ENCODE measurements at regions not wholly inside any gene's neighbourhood (a gene's known extent, or its start where the extent isn't known, plus 50 kb on each side); places are given as distances from the start of the nearest gene placed in this dataset.
"Not testable (repeated sequence)": the region's sequence is repeated elsewhere in the genome, so short reads cannot be mapped to it uniquely, and the experiment has no call there.

DNA sequence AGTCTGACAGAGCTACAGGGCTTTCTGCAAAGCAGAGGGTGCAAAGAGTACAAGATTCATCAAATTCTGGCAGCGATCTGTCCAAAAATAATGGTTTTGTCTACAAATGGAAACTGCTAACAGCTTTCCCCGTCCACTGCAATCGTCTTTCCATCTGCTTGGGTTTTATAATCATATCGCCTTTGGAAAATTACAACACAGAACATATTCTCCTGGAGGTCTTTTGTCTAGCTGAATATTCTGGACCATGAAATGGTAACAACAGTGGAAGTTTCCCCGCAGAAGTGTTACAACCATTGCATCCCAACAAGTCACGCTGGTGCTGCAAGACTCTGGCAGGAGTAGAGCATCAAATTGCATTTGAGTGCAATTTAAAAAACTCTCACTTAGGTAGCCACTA, 101.2 kb upstream of the BOD1L1 start:
- H3K36me3 ChIP-seq (replicated peaks in 1 of 2) = no peaks in the 10 kb centered on the region
- no peaks in the 10 kb centered on the region for H3K9me3 ChIP-seq (replicated peaks in 1 of 3)
- H3K4me1 ChIP-seq (replicated peaks in 1 of 2) = no peaks in the 10 kb centered on the region
- WGBS, 4 donors = 79 to 85% (median 83%) methylated on average over 6 of the region's 6 CpGs
- no peaks in the 10 kb centered on the region for H3K27me3 ChIP-seq
- no peak for DNase-seq
- H3K4me3 ChIP-seq = no peak overlapping the region
- H3K27ac ChIP-seq = no peak overlapping the region
- intact Hi-C loops (cut with DNase I) = no loop called here
- no peak for TF ChIP-seq POLR2A (IDR thresholded peaks at IDR 0.05)
- TF ChIP-seq, protein P1, sequence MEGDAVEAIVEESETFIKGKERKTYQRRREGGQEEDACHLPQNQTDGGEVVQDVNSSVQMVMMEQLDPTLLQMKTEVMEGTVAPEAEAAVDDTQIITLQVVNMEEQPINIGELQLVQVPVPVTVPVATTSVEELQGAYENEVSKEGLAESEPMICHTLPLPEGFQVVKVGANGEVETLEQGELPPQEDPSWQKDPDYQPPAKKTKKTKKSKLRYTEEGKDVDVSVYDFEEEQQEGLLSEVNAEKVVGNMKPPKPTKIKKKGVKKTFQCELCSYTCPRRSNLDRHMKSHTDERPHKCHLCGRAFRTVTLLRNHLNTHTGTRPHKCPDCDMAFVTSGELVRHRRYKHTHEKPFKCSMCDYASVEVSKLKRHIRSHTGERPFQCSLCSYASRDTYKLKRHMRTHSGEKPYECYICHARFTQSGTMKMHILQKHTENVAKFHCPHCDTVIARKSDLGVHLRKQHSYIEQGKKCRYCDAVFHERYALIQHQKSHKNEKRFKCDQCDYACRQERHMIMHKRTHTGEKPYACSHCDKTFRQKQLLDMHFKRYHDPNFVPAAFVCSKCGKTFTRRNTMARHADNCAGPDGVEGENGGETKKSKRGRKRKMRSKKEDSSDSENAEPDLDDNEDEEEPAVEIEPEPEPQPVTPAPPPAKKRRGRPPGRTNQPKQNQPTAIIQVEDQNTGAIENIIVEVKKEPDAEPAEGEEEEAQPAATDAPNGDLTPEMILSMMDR (IDR thresholded peaks at IDR 0.05) = no peak

DNA sequence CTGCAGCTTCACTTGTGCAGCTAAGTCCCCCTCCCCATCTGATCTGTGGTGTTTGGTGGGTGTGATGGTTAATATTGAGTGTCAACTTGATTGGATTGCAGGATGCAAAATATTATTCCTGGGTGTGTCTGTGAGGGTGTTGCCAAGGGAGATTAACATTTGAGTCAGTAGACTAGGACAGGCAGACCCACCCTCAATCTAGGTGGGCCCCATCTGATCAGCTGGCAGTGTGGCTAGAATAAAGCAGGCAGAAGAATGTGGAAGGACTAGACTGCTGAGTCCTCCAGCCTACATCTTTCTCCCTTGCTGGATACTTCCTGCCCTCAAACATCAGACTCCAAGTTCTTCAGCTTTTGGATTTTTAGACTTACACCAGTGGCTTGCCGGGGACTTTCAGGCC, 103.5 kb upstream of the BOD1L1 start:
- 93 to 95% (median 94%) methylated on average over 1 of the region's 1 CpG for WGBS, 4 donors
- H3K36me3 ChIP-seq (replicated peaks in 1 of 2) = no peaks in the 10 kb centered on the region
- intact Hi-C loops (cut with DNase I) = no loop called here
- TF ChIP-seq, protein P1 (IDR thresholded peaks at IDR 0.05) = no peak
- TF ChIP-seq POLR2A (IDR thresholded peaks at IDR 0.05) = no peak
- H3K4me3 ChIP-seq = no peak overlapping the region
- H3K9me3 ChIP-seq (replicated peaks in 1 of 3) = no peaks in the 10 kb centered on the region
- no peaks in the 10 kb centered on the region for H3K4me1 ChIP-seq (replicated peaks in 1 of 2)
- DNase-seq = no peak
- no peak overlapping the region for H3K27ac ChIP-seq
- no peaks in the 10 kb centered on the region for H3K27me3 ChIP-seq

DNA sequence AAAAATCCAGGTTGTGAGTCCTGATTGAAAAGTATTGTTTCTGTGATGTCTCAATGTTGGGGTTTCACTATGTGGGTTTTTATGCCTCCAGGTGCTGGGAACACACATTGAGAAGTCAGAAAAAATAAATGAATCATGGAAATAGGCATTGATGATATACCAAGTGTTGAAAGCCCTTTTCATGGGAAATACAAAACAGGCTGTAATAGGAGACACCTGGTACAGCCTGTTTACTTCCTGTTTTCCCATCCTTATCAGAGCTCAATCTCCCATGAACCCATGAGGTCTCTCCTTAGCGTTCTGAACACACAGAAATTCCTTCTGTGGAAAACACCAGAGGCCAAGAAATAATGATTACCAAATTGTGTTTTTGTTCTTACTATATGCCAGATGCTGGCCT, 106.3 kb upstream of the BOD1L1 start:
- H3K4me3 ChIP-seq = no peak overlapping the region
- no peaks in the 10 kb centered on the region for H3K4me1 ChIP-seq (replicated peaks in 1 of 2)
- no peak overlapping the region for H3K27ac ChIP-seq
- H3K27me3 ChIP-seq = no peaks in the 10 kb centered on the region
- intact Hi-C loops (cut with DNase I) = no loop called here
- no peaks in the 10 kb centered on the region for H3K36me3 ChIP-seq (replicated peaks in 1 of 2)
- H3K9me3 ChIP-seq (replicated peaks in 1 of 3) = no peaks in the 10 kb centered on the region
- WGBS, 4 donors = 36 to 63% (median 45%) methylated on average over 1 of the region's 1 CpG
- TF ChIP-seq, protein P1 (IDR thresholded peaks at IDR 0.05) = no peak
- no peak for TF ChIP-seq POLR2A (IDR thresholded peaks at IDR 0.05)
- no peak for DNase-seq

DNA sequence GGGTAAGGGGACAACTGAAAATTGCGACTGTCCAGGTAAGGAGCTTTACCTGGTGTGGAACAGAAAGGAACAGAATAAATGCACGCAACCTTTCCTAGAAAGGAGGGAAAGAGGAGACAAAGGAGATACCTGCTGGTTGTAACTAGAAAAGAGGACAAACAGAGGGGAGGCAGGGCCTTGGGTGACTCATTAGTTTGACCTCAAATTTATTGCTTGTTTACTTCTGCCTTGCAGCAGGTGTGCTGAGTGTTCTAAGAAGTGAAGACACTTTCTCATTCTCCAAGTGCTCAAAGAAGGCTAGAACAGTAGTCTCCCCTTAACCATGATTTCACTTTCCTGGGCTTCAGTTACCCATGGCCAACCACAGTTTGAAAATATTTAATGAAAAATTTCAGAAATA, 123.1 kb upstream of the BOD1L1 start:
- Histone ChIP-seq H3K27ac (no peak overlapping the region), H3K4me3 (no peak overlapping the region), H3K36me3 (replicated peaks in 1 of 2) (no peaks in the 10 kb centered on the region), H3K9me3 (replicated peaks in 1 of 3) (no peaks in the 10 kb centered on the region), H3K4me1 (replicated peaks in 1 of 2) (no peaks in the 10 kb centered on the region), H3K27me3 (no peaks in the 10 kb centered on the region)
- no peak for DNase-seq
- intact Hi-C loops (cut with DNase I) = no loop called here
- WGBS, 4 donors = 60 to 93% (median 83%) methylated on average over 2 of the region's 2 CpGs
- TF ChIP-seq, protein P1 (IDR thresholded peaks at IDR 0.05) = no peak
- no peak for TF ChIP-seq POLR2A (IDR thresholded peaks at IDR 0.05)

DNA sequence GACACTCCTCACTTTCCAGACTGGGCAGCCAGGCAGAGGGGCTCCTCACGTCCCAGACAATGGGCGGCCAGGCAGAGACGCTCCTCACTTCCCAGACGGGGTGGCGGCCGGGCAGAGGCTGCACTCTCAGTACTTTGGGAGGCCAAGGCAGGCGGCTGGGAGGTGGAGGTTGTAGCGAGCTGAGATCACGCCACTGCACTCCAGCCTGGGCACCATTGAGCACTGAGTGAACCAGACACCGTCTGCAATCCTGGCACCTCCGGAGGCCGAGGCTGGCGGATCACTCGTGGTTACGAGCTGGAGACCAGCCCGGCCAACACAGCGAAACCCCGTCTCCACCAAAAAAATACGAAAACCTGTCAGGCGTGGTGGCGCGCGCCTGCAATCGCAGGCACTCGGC, 134.1 kb upstream of the BOD1L1 start:
- H3K9me3 ChIP-seq (replicated peaks in 1 of 3); H3K27ac ChIP-seq; H3K4me1 ChIP-seq (replicated peaks in 1 of 2); DNase-seq; intact Hi-C loops (cut with DNase I); H3K27me3 ChIP-seq; H3K36me3 ChIP-seq (replicated peaks in 1 of 2); H3K4me3 ChIP-seq: not testable (repeated sequence)
- 91 to 93% (median 92%) methylated on average over 13 to 25 of the region's 25 CpGs for WGBS, 4 donors

Measured in adrenal gland (tissue), 9 donors.